Neural crest cell (in vitro differentiated cells): ENCODE measurements at regions not wholly inside any gene's neighbourhood (a gene's known extent, or its start where the extent isn't known, plus 50 kb on each side); places are given as distances from the start of the nearest gene placed in this dataset.

Experiments used
- DNase-seq: peaks from one replicate; pipeline ENCODE4 v3.0.0; 2021; ENCODE audit warnings: low read depth, mixed read lengths, low spot score
- H3K27ac Mint-ChIP-seq: one replicate; pipeline ENCODE4 v1.8.0; 2021; ENCODE audit warnings: mild to moderate bottlenecking, mixed read lengths; ENCODE audit not compliant: unreplicated experiment
- H3K27me3 Mint-ChIP-seq: 2 replicates; pipeline ENCODE4 v1.8.0; 2021; ENCODE audit warnings: low read depth, mild to moderate bottlenecking, mixed read lengths
- H3K36me3 Mint-ChIP-seq: 2 replicates; pipeline ENCODE4 v1.8.0; 2021; ENCODE audit warnings: low read depth, mild to moderate bottlenecking, mixed read lengths
- H3K4me1 Mint-ChIP-seq: 2 replicates; pipeline ENCODE4 v1.8.0; 2021; ENCODE audit warnings: mixed read lengths
- H3K4me3 Mint-ChIP-seq: one replicate; pipeline ENCODE4 v1.8.0; 2021; ENCODE audit warnings: mild to moderate bottlenecking, mixed read lengths
- H3K9me3 Mint-ChIP-seq: 2 replicates; pipeline ENCODE4 v1.8.0; 2021; ENCODE audit warnings: mixed read lengths
- TF ChIP-seq, protein P1 (sequence below): fragments of 200-600 bp; sonication (generic); conservative IDR thresholded peaks from 2 replicates; pipeline ENCODE4 v1.5.0; 2021; ENCODE audit warnings: antibody characterized with exemption, mild to moderate bottlenecking

DNA sequence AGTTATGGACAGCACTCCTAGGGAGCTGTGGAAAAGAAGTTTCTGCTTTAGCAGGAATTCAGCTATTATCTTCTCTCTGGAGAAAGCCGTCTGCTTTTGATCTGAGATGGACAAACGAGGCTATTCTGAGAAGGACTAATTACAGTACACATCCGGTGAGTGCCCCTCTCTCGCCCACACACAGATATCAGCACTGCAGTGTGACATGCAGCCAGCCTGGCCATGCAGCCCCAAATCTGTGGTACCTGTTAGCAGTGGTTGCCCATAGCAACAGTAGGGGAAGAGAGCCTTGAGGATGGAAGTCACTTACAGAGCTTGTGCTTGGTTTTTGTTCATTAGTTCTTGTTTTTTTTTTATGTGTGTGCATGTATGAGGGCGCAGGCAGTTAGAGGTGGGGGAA lies 73.9 kb upstream of the TRIB2 start:
- H3K9me3 Mint-ChIP-seq, result peaks cover 7% of the 10 kb centered on the region
- no peaks in the 10 kb centered on the region for H3K36me3 Mint-ChIP-seq
- no peak for DNase-seq
- H3K4me3 Mint-ChIP-seq, result no peak overlapping the region
- TF ChIP-seq, protein P1, sequence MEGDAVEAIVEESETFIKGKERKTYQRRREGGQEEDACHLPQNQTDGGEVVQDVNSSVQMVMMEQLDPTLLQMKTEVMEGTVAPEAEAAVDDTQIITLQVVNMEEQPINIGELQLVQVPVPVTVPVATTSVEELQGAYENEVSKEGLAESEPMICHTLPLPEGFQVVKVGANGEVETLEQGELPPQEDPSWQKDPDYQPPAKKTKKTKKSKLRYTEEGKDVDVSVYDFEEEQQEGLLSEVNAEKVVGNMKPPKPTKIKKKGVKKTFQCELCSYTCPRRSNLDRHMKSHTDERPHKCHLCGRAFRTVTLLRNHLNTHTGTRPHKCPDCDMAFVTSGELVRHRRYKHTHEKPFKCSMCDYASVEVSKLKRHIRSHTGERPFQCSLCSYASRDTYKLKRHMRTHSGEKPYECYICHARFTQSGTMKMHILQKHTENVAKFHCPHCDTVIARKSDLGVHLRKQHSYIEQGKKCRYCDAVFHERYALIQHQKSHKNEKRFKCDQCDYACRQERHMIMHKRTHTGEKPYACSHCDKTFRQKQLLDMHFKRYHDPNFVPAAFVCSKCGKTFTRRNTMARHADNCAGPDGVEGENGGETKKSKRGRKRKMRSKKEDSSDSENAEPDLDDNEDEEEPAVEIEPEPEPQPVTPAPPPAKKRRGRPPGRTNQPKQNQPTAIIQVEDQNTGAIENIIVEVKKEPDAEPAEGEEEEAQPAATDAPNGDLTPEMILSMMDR, result no peak
- H3K27me3 Mint-ChIP-seq, result no peaks in the 10 kb centered on the region
- no peak overlapping the region for H3K27ac Mint-ChIP-seq
- H3K4me1 Mint-ChIP-seq, result no peaks in the 10 kb centered on the region

DNA sequence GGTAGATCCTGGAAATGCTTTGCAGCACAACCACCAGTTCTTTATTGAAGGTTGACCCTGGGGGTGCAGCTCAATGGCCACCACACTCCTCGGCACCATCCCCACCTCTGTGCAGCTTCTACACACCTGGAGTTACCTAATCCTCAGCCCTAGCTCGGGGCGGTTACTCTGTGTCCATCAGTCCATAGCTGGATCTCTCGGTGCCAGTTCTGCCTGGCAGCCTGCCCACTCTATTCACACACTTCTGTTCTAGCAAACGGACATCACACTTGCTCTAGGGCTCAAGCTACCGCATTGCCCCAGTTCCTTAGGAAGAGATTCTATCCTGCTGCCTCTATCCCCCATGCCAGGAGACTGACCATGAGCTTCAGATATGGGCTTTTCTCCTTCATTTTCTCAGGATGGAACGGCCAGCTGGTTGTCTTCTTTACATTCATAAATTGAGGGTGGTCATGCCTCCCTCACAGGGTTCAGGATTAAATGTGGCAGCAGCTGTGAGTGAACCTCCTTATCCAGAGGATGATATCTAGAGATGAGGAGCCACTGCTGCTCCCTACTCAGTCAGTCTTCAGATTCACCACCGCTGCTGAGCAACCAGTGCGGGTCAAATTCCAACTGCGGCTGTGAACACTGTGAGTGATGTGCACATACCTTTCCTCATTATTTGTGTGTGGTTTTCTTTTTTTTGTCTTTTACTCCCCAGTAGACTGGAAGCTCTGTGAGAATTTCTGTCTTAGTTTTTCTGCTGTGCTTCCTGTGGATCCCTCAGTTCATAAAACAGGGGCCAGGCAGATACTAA lies 66.9 kb upstream of the TRIB2 start:
- H3K9me3 Mint-ChIP-seq, result no peaks in the 10 kb centered on the region
- H3K36me3 Mint-ChIP-seq, result no peaks in the 10 kb centered on the region
- no peak overlapping the region for H3K27ac Mint-ChIP-seq

DNA sequence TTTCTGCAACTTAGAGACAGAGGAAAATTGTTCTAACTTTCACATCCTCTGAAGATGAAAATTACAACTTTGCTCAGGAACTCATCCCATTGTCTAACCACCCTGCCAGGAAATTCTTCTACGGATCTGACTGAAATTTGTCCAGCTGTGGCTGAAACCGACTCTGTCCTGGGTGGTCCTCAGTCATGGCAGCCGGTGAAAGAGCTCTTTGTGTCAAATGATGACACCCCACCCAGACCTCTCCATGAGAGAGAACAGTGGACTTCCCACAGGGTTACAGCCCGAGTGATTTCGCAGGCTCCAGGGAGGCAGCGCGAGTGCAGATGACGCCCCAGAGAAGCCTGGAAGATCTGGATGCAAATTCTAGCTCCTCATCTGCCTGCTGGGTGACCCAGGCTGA lies 65.1 kb upstream of the TRIB2 start:
- H3K9me3 Mint-ChIP-seq, result no peaks in the 10 kb centered on the region
- no peak overlapping the region for H3K4me3 Mint-ChIP-seq
- no peaks in the 10 kb centered on the region for H3K27me3 Mint-ChIP-seq
- DNase-seq, result peak; percentile 3
- no peaks in the 10 kb centered on the region for H3K36me3 Mint-ChIP-seq
- H3K27ac Mint-ChIP-seq, result peak overlapping the region; percentile 2
- H3K4me1 Mint-ChIP-seq, result peaks cover 12% of the 10 kb centered on the region
- TF ChIP-seq, protein P1, result no peak

More for the DNA sequence above, 66.9 kb upstream of the TRIB2 start:
- no peak overlapping the region for H3K4me3 Mint-ChIP-seq
- TF ChIP-seq, protein P1, result no peak
- DNase-seq, result no peak
- no peaks in the 10 kb centered on the region for H3K27me3 Mint-ChIP-seq
- peaks cover 9% of the 10 kb centered on the region for H3K4me1 Mint-ChIP-seq

DNA sequence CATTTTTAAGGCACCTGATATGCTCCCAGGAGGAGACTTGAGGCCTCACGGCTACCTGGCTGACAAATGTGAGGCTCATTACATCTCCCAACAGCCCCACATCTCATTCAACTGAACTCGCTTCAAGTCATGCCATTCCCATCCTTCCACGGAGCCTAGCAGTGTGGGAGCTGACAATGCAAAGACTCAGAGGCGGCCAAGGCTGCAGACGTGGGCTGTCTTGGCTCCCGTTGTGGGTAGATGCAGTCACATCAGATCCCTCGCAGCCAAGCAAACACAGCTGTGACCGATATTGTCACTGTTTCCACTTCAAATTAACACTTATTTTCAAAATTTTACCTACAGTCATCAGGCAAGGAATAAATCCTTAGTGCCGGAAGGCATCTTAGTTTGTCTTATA lies 64.0 kb upstream of the TRIB2 start:
- Mint-ChIP-seq H3K27me3 (no peaks in the 10 kb centered on the region), H3K36me3 (no peaks in the 10 kb centered on the region), H3K4me3 (no peak overlapping the region), H3K4me1 (peaks cover 12% of the 10 kb centered on the region), H3K27ac (no peak overlapping the region), H3K9me3 (no peaks in the 10 kb centered on the region)
- TF ChIP-seq, protein P1, result no peak
- DNase-seq, result no peak

DNA sequence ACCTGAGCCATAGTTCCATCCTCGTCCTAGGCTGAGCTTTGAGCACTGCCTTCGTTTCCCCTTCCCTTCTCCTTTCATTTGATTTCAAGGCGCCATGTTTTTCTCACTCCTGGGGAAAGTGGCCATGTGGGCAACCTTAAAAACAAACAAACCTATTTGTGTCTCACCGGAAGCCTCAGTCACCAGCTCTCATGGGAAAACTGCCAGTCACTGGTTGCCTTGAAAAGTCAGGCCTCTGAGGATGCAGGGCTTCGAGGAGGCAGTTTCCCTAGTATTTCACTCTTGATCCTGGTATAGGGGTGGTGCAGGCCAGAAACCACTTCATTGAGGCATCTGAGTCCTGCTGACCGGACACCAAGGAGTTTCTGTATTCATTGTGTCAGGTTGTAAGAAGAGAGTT lies 59.2 kb upstream of the TRIB2 start:
- Mint-ChIP-seq H3K27me3 (no peaks in the 10 kb centered on the region), H3K4me1 (peaks cover 3% of the 10 kb centered on the region), H3K9me3 (peaks cover 4% of the 10 kb centered on the region), H3K4me3 (no peak overlapping the region), H3K27ac (peak overlapping the region; percentile 75), H3K36me3 (peaks cover 2% of the 10 kb centered on the region)
- TF ChIP-seq, protein P1, result no peak
- no peak for DNase-seq
